Caco-2 (cell line): ENCODE measurements at regions not wholly inside any gene's neighbourhood (a gene's known extent, or its start where the extent isn't known, plus 50 kb on each side); places are given as distances from the start of the nearest gene placed in this dataset.

Experiments used
- BruUV-seq: library from RNA; stranded (reverse); fragments of 400-500 nt; replicated peaks from 2 replicates; lab custom pipeline; 2021; lab: Mats Ljungman, UMichigan
- CTCF ChIA-PET: fragments of 300-600 bp; sonication (Branson Sonifier 250); formaldehyde crosslinking; loops from one replicate; lab custom pipeline; 2022; ENCODE audit warnings: antibody characterized with exemption; lab: Charles Lee
- POLR2A ChIA-PET: fragments of 300-600 bp; sonication (Branson Sonifier 250); formaldehyde crosslinking; loops from one replicate; lab custom pipeline; 2022; ENCODE audit warnings: antibody characterized with exemption; lab: Charles Lee
- DNase-seq, 2 experiments: peaks; one replicate each; pipeline versions ENCODE4 v3.0.0 to v3.0.0-alpha.2; 2020 to 2022
- H3K27me3 ChIP-seq: replicated peaks from 2 replicates; pipeline ENCODE4 v1.6.0; 2011; ENCODE audit warnings: low read length; ENCODE audit not compliant: control insufficient read depth, insufficient read depth
- H3K36me3 ChIP-seq: 2 replicates; pipeline ENCODE4 v1.5.1; 2011; ENCODE audit warnings: low read length; ENCODE audit not compliant: control insufficient read depth, insufficient read depth
- H3K4me1 ChIP-seq: fragments of 250-450 bp; sonication (Bioruptor Pico); 2 replicates; pipeline ENCODE4 v1.5.1; 2020; ENCODE audit warnings: mild to moderate bottlenecking
- H3K4me3 ChIP-seq: 2 replicates; pipeline ENCODE4 v1.5.1; 2011; ENCODE audit warnings: low read depth, mild to moderate bottlenecking, control low read depth, low read length
- H3K9me3 ChIP-seq: fragments of 250-450 bp; sonication (Bioruptor Pico); 2 replicates; pipeline ENCODE4 v1.5.1; 2020; ENCODE audit warnings: mild to moderate bottlenecking, moderate library complexity
- H3K27ac Mint-ChIP-seq: one replicate; pipeline ENCODE4 v1.8.0; 2022; ENCODE audit warnings: mixed read lengths; ENCODE audit not compliant: unreplicated experiment
- H3K27me3 Mint-ChIP-seq: one replicate; pipeline ENCODE4 v1.8.0; 2022; ENCODE audit warnings: mixed read lengths; ENCODE audit not compliant: insufficient read depth, unreplicated experiment
- H3K36me3 Mint-ChIP-seq: one replicate; pipeline ENCODE4 v1.8.0; 2022; ENCODE audit warnings: mild to moderate bottlenecking, mixed read lengths; ENCODE audit not compliant: insufficient read depth, unreplicated experiment
- H3K4me1 Mint-ChIP-seq: one replicate; pipeline ENCODE4 v1.8.0; 2022; ENCODE audit warnings: low read depth, mixed read lengths; ENCODE audit not compliant: unreplicated experiment
- H3K4me3 Mint-ChIP-seq: one replicate; pipeline ENCODE4 v1.8.0; 2022; ENCODE audit warnings: mild to moderate bottlenecking, moderate library complexity, mixed read lengths; ENCODE audit not compliant: unreplicated experiment
- H3K9me3 Mint-ChIP-seq: one replicate; pipeline ENCODE4 v1.8.0; 2022; ENCODE audit warnings: mixed read lengths; ENCODE audit not compliant: unreplicated experiment
- intact Hi-C: fragments of 100-400 bp; cut with micrococcal nuclease; formaldehyde crosslinking; loops from one replicate; pipeline ENCODE4 v1.10.0; 2022; ENCODE audit not compliant: unreplicated experiment
- TF ChIP-seq, protein P1 (sequence below), 2 experiments: fragments of 200-600 bp in 1 of 2; IDR thresholded peaks; 1 replicate in 1 of 2; 2 replicates in 1 of 2; pipeline versions ENCODE4 v1.5.1 to v1.8.0; 2011 to 2022; ENCODE audit warnings: antibody characterized with exemption in 1 of 2, control low read depth in 1 of 2, inconsistent platforms in 1 of 2, low read depth in 1 of 2, low read length in 1 of 2, mild to moderate bottlenecking in 1 of 2, moderate library complexity in 1 of 2; ENCODE audit not compliant: insufficient read depth in 1 of 2, severe bottlenecking in 1 of 2, unreplicated experiment in 1 of 2

DNA sequence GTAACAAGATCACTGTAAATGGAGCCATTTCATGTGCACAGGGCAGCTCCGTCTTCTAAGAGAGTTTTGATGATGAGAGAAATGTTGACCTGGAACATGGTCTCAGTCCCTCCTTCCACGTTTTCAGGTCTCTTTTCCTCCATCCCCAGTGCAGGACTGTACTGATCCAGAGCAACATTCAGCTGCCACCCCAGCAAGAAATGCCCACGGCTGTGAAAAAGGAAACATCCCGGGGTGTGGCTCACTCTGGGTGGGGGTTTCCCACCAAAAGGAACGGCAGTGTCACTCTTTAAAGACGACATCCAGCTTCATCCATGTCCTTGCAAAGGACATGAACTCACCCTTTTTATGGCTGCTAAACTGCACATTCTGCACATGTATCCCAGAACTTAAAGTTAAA, 92.6 kb downstream of the ERMARD start:
- BruUV-seq = no TSS peak
- Histone ChIP-seq H3K27me3 (no peaks in the 10 kb centered on the region), H3K36me3 (no peaks in the 10 kb centered on the region), H3K9me3 (no peaks in the 10 kb centered on the region), H3K4me1 (no peaks in the 10 kb centered on the region), H3K4me3 (no peak overlapping the region)
- CTCF ChIA-PET = no interaction called here
- POLR2A ChIA-PET = no interaction called here
- TF ChIP-seq, protein P1, sequence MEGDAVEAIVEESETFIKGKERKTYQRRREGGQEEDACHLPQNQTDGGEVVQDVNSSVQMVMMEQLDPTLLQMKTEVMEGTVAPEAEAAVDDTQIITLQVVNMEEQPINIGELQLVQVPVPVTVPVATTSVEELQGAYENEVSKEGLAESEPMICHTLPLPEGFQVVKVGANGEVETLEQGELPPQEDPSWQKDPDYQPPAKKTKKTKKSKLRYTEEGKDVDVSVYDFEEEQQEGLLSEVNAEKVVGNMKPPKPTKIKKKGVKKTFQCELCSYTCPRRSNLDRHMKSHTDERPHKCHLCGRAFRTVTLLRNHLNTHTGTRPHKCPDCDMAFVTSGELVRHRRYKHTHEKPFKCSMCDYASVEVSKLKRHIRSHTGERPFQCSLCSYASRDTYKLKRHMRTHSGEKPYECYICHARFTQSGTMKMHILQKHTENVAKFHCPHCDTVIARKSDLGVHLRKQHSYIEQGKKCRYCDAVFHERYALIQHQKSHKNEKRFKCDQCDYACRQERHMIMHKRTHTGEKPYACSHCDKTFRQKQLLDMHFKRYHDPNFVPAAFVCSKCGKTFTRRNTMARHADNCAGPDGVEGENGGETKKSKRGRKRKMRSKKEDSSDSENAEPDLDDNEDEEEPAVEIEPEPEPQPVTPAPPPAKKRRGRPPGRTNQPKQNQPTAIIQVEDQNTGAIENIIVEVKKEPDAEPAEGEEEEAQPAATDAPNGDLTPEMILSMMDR (IDR thresholded peaks at IDR 0.05; ENCODE audit: insufficient read depth in 1 of 2, low read depth in 1 of 2, low read length in 1 of 2, severe bottlenecking in 1 of 2, unreplicated experiment in 1 of 2) = no peak
- no peaks in the 10 kb centered on the region for H3K9me3 Mint-ChIP-seq
- no peaks in the 10 kb centered on the region for H3K36me3 Mint-ChIP-seq
- intact Hi-C loops = no loop called here
- no peaks in the 10 kb centered on the region for H3K4me1 Mint-ChIP-seq
- H3K27ac Mint-ChIP-seq = no peak overlapping the region
- no peak overlapping the region for H3K4me3 Mint-ChIP-seq
- no peak for DNase-seq
- no peaks in the 10 kb centered on the region for H3K27me3 Mint-ChIP-seq

DNA sequence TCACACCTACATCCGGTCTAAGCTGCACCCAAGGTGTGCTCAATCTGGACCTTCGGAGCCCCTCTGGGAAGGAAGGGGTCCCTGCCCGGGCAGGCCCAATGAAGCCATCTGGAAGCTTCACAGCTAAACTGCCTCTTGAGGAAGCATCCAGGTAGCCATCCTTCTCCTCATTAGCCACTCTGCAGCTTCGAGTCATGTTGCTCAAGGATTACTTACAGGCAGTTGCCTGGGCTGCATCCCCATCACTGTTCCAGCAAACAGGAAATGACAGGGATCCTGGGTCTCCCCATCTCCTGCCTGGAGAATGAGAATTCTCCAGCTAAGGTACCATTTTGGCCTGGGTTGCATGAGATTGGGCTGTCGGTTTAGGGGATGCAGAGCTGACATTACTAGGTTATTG, 91.7 kb downstream of the ERMARD start:
- TF ChIP-seq, protein P1 (IDR thresholded peaks at IDR 0.05; ENCODE audit: insufficient read depth in 1 of 2, low read depth in 1 of 2, low read length in 1 of 2, severe bottlenecking in 1 of 2, unreplicated experiment in 1 of 2) = no peak
- H3K36me3 Mint-ChIP-seq = no peaks in the 10 kb centered on the region
- H3K27me3 Mint-ChIP-seq = no peaks in the 10 kb centered on the region
- Histone ChIP-seq H3K36me3 (no peaks in the 10 kb centered on the region), H3K9me3 (no peaks in the 10 kb centered on the region), H3K4me1 (no peaks in the 10 kb centered on the region), H3K4me3 (no peak overlapping the region), H3K27me3 (no peaks in the 10 kb centered on the region)
- CTCF ChIA-PET = no interaction called here
- no peak for DNase-seq
- H3K4me1 Mint-ChIP-seq = no peaks in the 10 kb centered on the region
- BruUV-seq = no TSS peak
- no peak overlapping the region for H3K27ac Mint-ChIP-seq
- intact Hi-C loops = no loop called here
- POLR2A ChIA-PET = no interaction called here
- H3K4me3 Mint-ChIP-seq = no peak overlapping the region
- H3K9me3 Mint-ChIP-seq = no peaks in the 10 kb centered on the region

- no peak for DNase-seq
- Mint-ChIP-seq H3K27ac (no peak overlapping the region), H3K4me1 (no peaks in the 10 kb centered on the region), H3K36me3 (no peaks in the 10 kb centered on the region), H3K27me3 (no peaks in the 10 kb centered on the region), H3K4me3 (no peak overlapping the region), H3K9me3 (no peaks in the 10 kb centered on the region)
- CTCF ChIA-PET = no interaction called here
- no TSS peak for BruUV-seq
- TF ChIP-seq, protein P1 (IDR thresholded peaks at IDR 0.05; ENCODE audit: insufficient read depth in 1 of 2, low read depth in 1 of 2, low read length in 1 of 2, severe bottlenecking in 1 of 2, unreplicated experiment in 1 of 2) = no peak
- Histone ChIP-seq H3K27me3 (no peaks in the 10 kb centered on the region), H3K4me1 (no peaks in the 10 kb centered on the region), H3K4me3 (no peak overlapping the region), H3K9me3 (no peaks in the 10 kb centered on the region), H3K36me3 (no peaks in the 10 kb centered on the region)
- POLR2A ChIA-PET = no interaction called here
- intact Hi-C loops = no loop called here
Measured at GRCh38 chr6:169841907-169842606, 90.6 kb downstream of the ERMARD start.
